Germinal center (tissue), 1 donor: ENCODE measurements at regions not wholly inside any gene's neighbourhood (a gene's known extent, or its start where the extent isn't known, plus 50 kb on each side); places are given as distances from the start of the nearest gene placed in this dataset.
A peak's percentile ranks its signal among the peaks of the same experiment; 100 is the strongest.

Experiments used
- DNase-seq: peaks from one replicate; pipeline ENCODE4 v3.0.0; 2012; ENCODE audit warnings: mixed read lengths, low spot score

GRCh38 chr2:152874955-152875354 is 156.5 kb downstream of the ARL6IP6 start:
- DNase-seq: no peak

GRCh38 chr2:152870239-152870638 is 151.8 kb downstream of the ARL6IP6 start:
- DNase-seq: no peak

- no peak for DNase-seq
Measured at GRCh38 chr2:152867397-152867796, 149.0 kb downstream of the ARL6IP6 start.

- no peak for DNase-seq
Measured at GRCh38 chr2:152864601-152865149, 146.3 kb downstream of the ARL6IP6 start.

GRCh38 chr2:152863826-152864225 is 145.4 kb downstream of the ARL6IP6 start:
- DNase-seq: no peak

- DNase-seq: peak; percentile 9
Measured at GRCh38 chr2:152861349-152861942, 143.0 kb downstream of the ARL6IP6 start.

GRCh38 chr2:152858594-152859265 is 140.3 kb downstream of the ARL6IP6 start:
- DNase-seq: no peak

GRCh38 chr2:152846697-152847470 is 128.5 kb downstream of the ARL6IP6 start:
- no peak for DNase-seq

GRCh38 chr2:152835674-152836073 is 117.3 kb downstream of the ARL6IP6 start:
- DNase-seq: no peak

- DNase-seq: no peak
Measured at GRCh38 chr2:152827944-152828343, 109.5 kb downstream of the ARL6IP6 start.

GRCh38 chr2:152826581-152827279 is 108.3 kb downstream of the ARL6IP6 start:
- DNase-seq: no peak

- DNase-seq: no peak
Measured at GRCh38 chr2:152825834-152826233, 107.4 kb downstream of the ARL6IP6 start.

- DNase-seq: no peak
Measured at GRCh38 chr2:152823905-152824304, 105.5 kb downstream of the ARL6IP6 start.

- no peak for DNase-seq
Measured at GRCh38 chr2:152822676-152823075, 104.3 kb downstream of the ARL6IP6 start.

- DNase-seq: no peak
Measured at GRCh38 chr2:152820048-152820447, 101.6 kb downstream of the ARL6IP6 start.

- no peak for DNase-seq
Measured at GRCh38 chr2:152815634-152816257, 97.3 kb downstream of the ARL6IP6 start.

- no peak for DNase-seq
Measured at GRCh38 chr2:152814475-152815030, 96.1 kb downstream of the ARL6IP6 start.

GRCh38 chr2:152813351-152813750 is 94.9 kb downstream of the ARL6IP6 start:
- DNase-seq: no peak
